ENCODE measurements at regions not wholly inside any gene's neighbourhood (a gene's known extent, or its start where the extent isn't known, plus 50 kb on each side); places are given as distances from the start of the nearest gene placed in this dataset.

DNA sequence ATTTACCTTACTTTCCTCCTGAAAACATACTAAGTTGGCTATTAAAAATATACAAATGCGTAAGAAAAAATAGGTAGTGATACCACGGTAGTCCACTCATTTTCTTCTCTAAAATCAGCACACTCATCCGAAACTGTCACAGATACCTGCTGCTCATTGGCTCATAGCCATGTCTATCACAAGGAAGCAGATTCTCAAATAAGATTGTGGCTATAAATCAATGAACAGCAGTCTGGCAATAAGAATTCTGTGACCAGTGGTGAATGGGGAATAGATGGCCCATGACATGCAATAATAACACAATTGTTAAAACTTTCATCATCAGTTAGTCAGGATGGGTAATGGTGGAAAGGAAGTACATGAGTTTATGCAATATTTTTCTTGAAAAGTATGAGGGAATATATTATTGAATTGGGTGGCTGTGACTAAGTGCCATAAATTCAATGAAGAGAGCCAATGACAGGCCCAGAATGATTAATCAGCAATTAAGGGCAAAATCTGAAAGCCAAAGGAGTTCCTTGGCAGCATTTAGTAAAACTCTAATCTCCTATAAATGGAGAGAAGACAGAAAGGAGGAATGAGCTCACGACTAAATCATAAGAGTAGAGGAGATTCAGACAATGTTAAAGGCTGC is 202.3 kb upstream of the NEIL3 start:
- no peak overlapping the region for H3K4me3 ChIP-seq
- DNase-seq (no peak), ATAC-seq (no peak)
- no peaks in the 10 kb centered on the region for H3K36me3 ChIP-seq (ENCODE audit: low read depth)
- H3K9me3 ChIP-seq, result no peaks in the 10 kb centered on the region
- TF ChIP-seq CTCF (IDR thresholded peaks at IDR 0.05), result no peak
- H3K4me1 ChIP-seq (ENCODE audit: low read depth), result no peaks in the 10 kb centered on the region
- intact Hi-C loops (cut with DNase I, micrococcal nuclease), result no loop called here

- Histone ChIP-seq H3K36me3 (ENCODE audit: low read depth) (no peaks in the 10 kb centered on the region), H3K4me3 (no peak overlapping the region), H3K4me1 (ENCODE audit: low read depth) (no peaks in the 10 kb centered on the region), H3K9me3 (no peaks in the 10 kb centered on the region)
- ATAC-seq (no peak), DNase-seq (no peak)
- no peak for TF ChIP-seq CTCF (IDR thresholded peaks at IDR 0.05)
- intact Hi-C loops (cut with DNase I, micrococcal nuclease), result no loop called here
Observed at GRCh38 chr4:177108708-177109107, 201.0 kb upstream of the NEIL3 start.

GRCh38 chr4:177109769-177110168 is 199.9 kb upstream of the NEIL3 start:
- DNase-seq (no peak), ATAC-seq (no peak)
- Histone ChIP-seq H3K36me3 (ENCODE audit: low read depth) (no peaks in the 10 kb centered on the region), H3K4me1 (ENCODE audit: low read depth) (no peaks in the 10 kb centered on the region), H3K9me3 (no peaks in the 10 kb centered on the region), H3K4me3 (no peak overlapping the region)
- intact Hi-C loops (cut with DNase I, micrococcal nuclease), result no loop called here
- TF ChIP-seq CTCF (IDR thresholded peaks at IDR 0.05), result no peak

DNA sequence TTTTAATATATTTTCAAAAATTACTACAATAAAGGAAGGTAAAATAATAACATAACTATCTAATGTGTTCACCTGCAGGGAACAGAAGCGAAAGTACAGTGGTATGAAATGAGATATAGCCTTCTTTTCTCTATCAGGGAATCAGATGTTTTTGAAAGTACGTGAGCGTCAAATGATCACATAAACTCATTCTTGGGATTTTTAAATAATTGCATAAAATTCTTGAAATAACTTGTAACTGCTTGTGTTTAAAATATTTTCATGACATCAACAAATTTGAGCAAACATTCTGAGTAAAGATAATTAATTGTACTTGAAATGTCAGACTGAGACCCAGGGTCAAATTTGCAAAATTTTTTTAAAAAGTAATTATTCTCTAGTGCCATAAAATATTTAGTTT is 193.5 kb upstream of the NEIL3 start:
- Histone ChIP-seq H3K9me3 (peaks cover 3% of the 10 kb centered on the region), H3K36me3 (ENCODE audit: low read depth) (no peaks in the 10 kb centered on the region), H3K4me3 (no peak overlapping the region), H3K4me1 (ENCODE audit: low read depth) (no peaks in the 10 kb centered on the region)
- intact Hi-C loops (cut with DNase I, micrococcal nuclease), result no loop called here
- TF ChIP-seq CTCF (IDR thresholded peaks at IDR 0.05), result no peak
- ATAC-seq, result no peak
- no peak for DNase-seq

DNA sequence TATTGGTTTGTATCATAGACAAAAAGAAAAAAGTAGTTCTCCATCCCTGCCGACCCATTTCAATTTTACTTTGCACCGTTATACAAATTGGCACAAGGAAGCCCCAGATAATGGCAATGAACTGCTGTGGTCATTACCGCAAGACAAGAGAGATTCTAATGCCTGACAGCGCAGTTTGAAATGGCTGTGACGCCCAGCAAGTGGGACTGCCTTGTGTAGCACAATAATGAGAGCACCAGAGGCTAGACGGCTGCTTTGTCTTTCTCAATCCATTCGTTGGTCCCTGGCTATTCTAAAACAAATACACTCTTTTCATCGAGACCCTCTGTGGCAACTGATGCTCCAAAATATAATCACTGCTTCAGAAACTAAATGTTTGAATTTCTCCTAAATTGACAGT is 192.4 kb upstream of the NEIL3 start:
- Histone ChIP-seq H3K4me3 (no peak overlapping the region), H3K9me3 (peaks cover 3% of the 10 kb centered on the region), H3K4me1 (ENCODE audit: low read depth) (no peaks in the 10 kb centered on the region), H3K36me3 (ENCODE audit: low read depth) (no peaks in the 10 kb centered on the region)
- TF ChIP-seq CTCF (IDR thresholded peaks at IDR 0.05), result no peak
- intact Hi-C loops (cut with DNase I, micrococcal nuclease), result no loop called here
- DNase-seq (no peak), ATAC-seq (no peak)

GRCh38 chr4:177118596-177118995 is 191.1 kb upstream of the NEIL3 start:
- intact Hi-C loops (cut with DNase I, micrococcal nuclease), result no loop called here
- no peaks in the 10 kb centered on the region for H3K4me1 ChIP-seq (ENCODE audit: low read depth)
- TF ChIP-seq CTCF (IDR thresholded peaks at IDR 0.05), result no peak
- DNase-seq (peak in 1 of 3 donors; percentile 7), ATAC-seq (no peak)
- H3K4me3 ChIP-seq, result no peak overlapping the region
- H3K9me3 ChIP-seq, result peaks cover 3% of the 10 kb centered on the region
- H3K36me3 ChIP-seq (ENCODE audit: low read depth), result no peaks in the 10 kb centered on the region

Data from mucosa of descending colon (tissue), 3 donors.